Liver (tissue), 8 donors: ENCODE measurements at regions not wholly inside any gene's neighbourhood (a gene's known extent, or its start where the extent isn't known, plus 50 kb on each side); places are given as distances from the start of the nearest gene placed in this dataset.

Experiments used
- DNase-seq: peaks from one replicate; pipeline ENCODE4 v3.0.0-alpha.2; 2017; ENCODE audit warnings: low spot score
- H3K27ac ChIP-seq, 2 donors: one replicate each; pipeline ENCODE4 v1.7.0; 2013; ENCODE audit warnings: inconsistent platforms in 2 of 2, low read length in 2 of 2, control low read depth in 1 of 2, low read depth in 1 of 2, mild to moderate bottlenecking in 1 of 2
- H3K27me3 ChIP-seq, 4 donors: one replicate each; pipeline versions ENCODE4 v1.6.1 to v1.7.0; 2013; ENCODE audit warnings: low read length in 3 of 4, inconsistent platforms in 1 of 4, mild to moderate bottlenecking in 1 of 4, moderate library complexity in 1 of 4; ENCODE audit not compliant: control insufficient read depth in 4 of 4, insufficient read depth in 4 of 4
- H3K36me3 ChIP-seq, 4 donors: one replicate each; pipeline versions ENCODE4 v1.6.1 to v1.7.0; 2013; ENCODE audit warnings: low read length in 3 of 4, mild to moderate bottlenecking in 3 of 4, low read depth in 1 of 4, moderate library complexity in 1 of 4; ENCODE audit not compliant: control insufficient read depth in 4 of 4, insufficient read depth in 3 of 4
- H3K4me1 ChIP-seq, 4 donors: one replicate each; pipeline versions ENCODE4 v1.6.1 to v1.7.0; 2013; ENCODE audit warnings: low read length in 3 of 4, mild to moderate bottlenecking in 3 of 4, moderate library complexity in 1 of 4; ENCODE audit not compliant: control insufficient read depth in 4 of 4, insufficient read depth in 4 of 4
- H3K4me3 ChIP-seq, 3 donors: one replicate each; pipeline versions ENCODE4 v1.6.1 to v1.7.0; 2013; ENCODE audit warnings: low read length in 3 of 3, control low read depth in 1 of 3, low read depth in 1 of 3, mild to moderate bottlenecking in 1 of 3
- H3K9ac ChIP-seq, 2 donors: one replicate each; pipeline ENCODE4 v1.7.0; 2013; ENCODE audit warnings: low read length in 2 of 2, mild to moderate bottlenecking in 2 of 2, moderate library complexity in 2 of 2, control low read depth in 1 of 2, low read depth in 1 of 2
- H3K9me3 ChIP-seq, 4 donors: one replicate each; pipeline versions ENCODE4 v1.6.1 to v1.7.0; 2013; ENCODE audit warnings: low read length in 3 of 4; ENCODE audit not compliant: control insufficient read depth in 4 of 4
- ATF3 ChIP-seq: IDR thresholded peaks from 2 replicates; pipeline ENCODE4 v1.6.1; 2016; ENCODE audit warnings: antibody characterized with exemption
- CTCF ChIP-seq: fragments of 150-350 bp; IDR thresholded peaks from 2 replicates; pipeline ENCODE4 v1.5.1; 2017; ENCODE audit warnings: improper control_type of control experiment, low read depth, low read length; ENCODE audit not compliant: missing input control
- EGR1 ChIP-seq, 2 donors: IDR thresholded peaks; 2 replicates each; pipeline ENCODE4 v1.6.1; 2016 to 2018; ENCODE audit warnings: antibody characterized with exemption in 2 of 2, low read depth in 2 of 2
- FOXA1 ChIP-seq: IDR thresholded peaks from 2 replicates; pipeline ENCODE4 v1.6.1; 2016; ENCODE audit warnings: antibody characterized with exemption
- FOXA2 ChIP-seq: IDR thresholded peaks from 2 replicates; pipeline ENCODE4 v1.6.1; 2016; ENCODE audit warnings: antibody characterized with exemption
- GABPA ChIP-seq, 2 donors: IDR thresholded peaks in 1 of 2; conservative IDR thresholded peaks in 1 of 2; 2 replicates each; pipeline ENCODE4 v1.6.1; 2016; ENCODE audit warnings: antibody characterized with exemption in 2 of 2, mild to moderate bottlenecking in 1 of 2, moderate library complexity in 1 of 2
- HNF4A ChIP-seq, 2 donors: conservative IDR thresholded peaks; 2 replicates each; pipeline ENCODE4 v1.6.1; 2016; ENCODE audit warnings: antibody characterized with exemption in 2 of 2, mild to moderate bottlenecking in 2 of 2
- HNF4G ChIP-seq: IDR thresholded peaks from 2 replicates; pipeline ENCODE4 v1.6.1; 2016; ENCODE audit warnings: antibody characterized with exemption
- JUND ChIP-seq, 2 donors: IDR thresholded peaks; 2 replicates each; pipeline ENCODE4 v1.6.1; 2016; ENCODE audit warnings: antibody characterized with exemption in 2 of 2
- MAX ChIP-seq: IDR thresholded peaks from 2 replicates; pipeline ENCODE4 v1.6.1; 2016; ENCODE audit warnings: antibody characterized with exemption
- NR2F2 ChIP-seq: IDR thresholded peaks from 2 replicates; pipeline ENCODE4 v1.6.1; 2016; ENCODE audit warnings: antibody characterized with exemption
- RAD21 ChIP-seq, 2 donors: IDR thresholded peaks; 2 replicates each; pipeline ENCODE4 v1.6.1; 2016; ENCODE audit warnings: antibody characterized with exemption in 2 of 2, mild to moderate bottlenecking in 2 of 2
- REST ChIP-seq: IDR thresholded peaks from 2 replicates; pipeline ENCODE4 v1.6.1; 2016; ENCODE audit warnings: antibody characterized with exemption, mild to moderate bottlenecking
- RXRA ChIP-seq, 2 donors: IDR thresholded peaks; 2 replicates each; pipeline ENCODE4 v1.6.1; 2017 to 2018; ENCODE audit warnings: antibody characterized with exemption in 2 of 2, mild to moderate bottlenecking in 1 of 2
- SP1 ChIP-seq: IDR thresholded peaks from 2 replicates; pipeline ENCODE4 v1.6.1; 2018; ENCODE audit warnings: antibody characterized with exemption, mild to moderate bottlenecking
- YY1 ChIP-seq: IDR thresholded peaks from 2 replicates; pipeline ENCODE4 v1.6.1; 2016; ENCODE audit warnings: antibody characterized with exemption, mild to moderate bottlenecking
- ZBTB33 ChIP-seq: IDR thresholded peaks from 2 replicates; pipeline ENCODE4 v1.6.1; 2016; ENCODE audit warnings: antibody characterized with exemption
- WGBS: extraction: QIAGEN DNeasy Blood & Tissue Kit; methylation state at CpG from one replicate; pipeline ENCODE4 v1.1.7; 2013; 5-methylcytosine and 5-hydroxymethylcytosine counted together
- donor health status: healthy.
- donor health status: healthy.
- donor health status: healthy.
- donor health status: healthy.
- donor health status: healthy.

- WGBS = 75% methylated on average over 8 of the region's 8 CpGs
Measured at GRCh38 chr9:100699668-100700067, 121.8 kb downstream of the CAVIN4 start.

More at GRCh38 chr9:100699668-100700067, 121.8 kb downstream of the CAVIN4 start:
- no peak for DNase-seq
- Histone ChIP-seq H3K27me3 (no peaks in the 10 kb centered on the region), H3K9me3 (no peaks in the 10 kb centered on the region), H3K9ac (no peak overlapping the region), H3K4me1 (peaks cover 0 to 8% (median 2%) of the 10 kb centered on the region in 4 donors), H3K27ac (no peak overlapping the region), H3K4me3 (no peak overlapping the region), H3K36me3 (no peaks in the 10 kb centered on the region)
- no peak for TF ChIP-seq HNF4A (conservative IDR thresholded peaks at IDR 0.05)
- TF ChIP-seq EGR1 (IDR thresholded peaks at IDR 0.05; ENCODE audit: low read depth in 2 of 2) = no peak
- TF ChIP-seq ZBTB33 = no peak
- TF ChIP-seq JUND (IDR thresholded peaks at IDR 0.05) = no peak
- TF ChIP-seq REST = no peak
- no peak for TF ChIP-seq YY1
- no peak for TF ChIP-seq FOXA1
- TF ChIP-seq GABPA (IDR thresholded peaks at IDR 0.05 in 1 of 2, conservative IDR thresholded peaks at IDR 0.05 in 1 of 2) = no peak
- no peak for TF ChIP-seq FOXA2
- TF ChIP-seq CTCF = no peak
- TF ChIP-seq ATF3 = no peak
- no peak for TF ChIP-seq HNF4G
- TF ChIP-seq RXRA (IDR thresholded peaks at IDR 0.05) = no peak
- TF ChIP-seq SP1 = no peak
- no peak for TF ChIP-seq NR2F2
- no peak for TF ChIP-seq RAD21 (IDR thresholded peaks at IDR 0.05)
- no peak for TF ChIP-seq MAX
